NCI-H1092 treated with DMSO at 0.1 percent for 48 hours (cell line): ENCODE measurements at regions not wholly inside any gene's neighbourhood (a gene's known extent, or its start where the extent isn't known, plus 50 kb on each side); places are given as distances from the start of the nearest gene placed in this dataset.
"Not testable (repeated sequence)": the region's sequence is repeated elsewhere in the genome, so short reads cannot be mapped to it uniquely, and the experiment has no call there.

ENCODE experiments used
- DNase-seq: peaks from one replicate; lab custom pipeline; 2025; lab: John Stamatoyannopoulos, UW

GRCh38 chr7:20839196-20839735 is 52.6 kb upstream of the SP8 start:
- no peak for DNase-seq

- DNase-seq: no peak
Observed at GRCh38 chr7:20839987-20840386, 53.3 kb upstream of the SP8 start.

- DNase-seq: no peak
Observed at GRCh38 chr7:20846791-20847190, 60.1 kb upstream of the SP8 start.

GRCh38 chr7:20858951-20859350 is 72.3 kb upstream of the SP8 start:
- no peak for DNase-seq

- no peak for DNase-seq
Observed at GRCh38 chr7:20861468-20861867, 74.8 kb upstream of the SP8 start.

GRCh38 chr7:20862554-20862953 is 75.9 kb upstream of the SP8 start:
- DNase-seq: no peak

GRCh38 chr7:20864221-20864620 is 77.5 kb upstream of the SP8 start:
- DNase-seq: no peak

- no peak for DNase-seq
Observed at GRCh38 chr7:20865684-20866083, 79.0 kb upstream of the SP8 start.

GRCh38 chr7:20870977-20871376 is 84.3 kb upstream of the SP8 start:
- no peak for DNase-seq

- peak; percentile 43 for DNase-seq
Observed at GRCh38 chr7:20892776-20893175, 106.1 kb upstream of the SP8 start.

GRCh38 chr7:20894806-20895205 is 108.1 kb upstream of the SP8 start:
- DNase-seq: no peak

GRCh38 chr7:20895563-20895962 is 108.9 kb upstream of the SP8 start:
- no peak for DNase-seq

GRCh38 chr7:20896996-20897395 is 110.3 kb upstream of the SP8 start:
- DNase-seq: no peak

GRCh38 chr7:20906801-20907453 is 120.2 kb upstream of the SP8 start:
- DNase-seq: no peak

- no peak for DNase-seq
Observed at GRCh38 chr7:20911081-20911480, 124.4 kb upstream of the SP8 start.

GRCh38 chr7:20913853-20914252 is 127.2 kb upstream of the SP8 start:
- DNase-seq: no peak

- DNase-seq: no peak
Observed at GRCh38 chr7:20916311-20916710, 129.6 kb upstream of the SP8 start.

- DNase-seq: no peak
Observed at GRCh38 chr7:20917603-20918002, 130.9 kb upstream of the SP8 start.

- DNase-seq: no peak
Observed at GRCh38 chr7:20918156-20918555, 131.5 kb upstream of the SP8 start.

GRCh38 chr7:20927178-20927577 is 140.5 kb upstream of the SP8 start:
- not testable (repeated sequence) for DNase-seq

- no peak for DNase-seq
Observed at GRCh38 chr7:20927976-20928375, 141.3 kb upstream of the SP8 start.

GRCh38 chr7:20929199-20929598 is 142.5 kb upstream of the SP8 start:
- DNase-seq: no peak

- DNase-seq: no peak
Observed at GRCh38 chr7:20931739-20932138, 145.1 kb upstream of the SP8 start.

- no peak for DNase-seq
Observed at GRCh38 chr7:20932785-20933527, 146.3 kb upstream of the SP8 start.
